GM21381 (cell line): ENCODE measurements at regions not wholly inside any gene's neighbourhood (a gene's known extent, or its start where the extent isn't known, plus 50 kb on each side); places are given as distances from the start of the nearest gene placed in this dataset.

Experiments used
- ATAC-seq: cut with Tn5 transposase; IDR thresholded peaks from one replicate; pipeline ENCODE4 v1.9.1; 2021; ENCODE audit warnings: mild to moderate bottlenecking, moderate library complexity; ENCODE audit not compliant: unreplicated experiment

- ATAC-seq: no peak
These were observed 53.1 kb upstream of the THY1 start for GRCh38 chr11:119476038-119476437.

GRCh38 chr11:119474682-119475596, 52.0 kb upstream of the THY1 start:
- no peak for ATAC-seq

- no peak for ATAC-seq
These were observed 51.1 kb upstream of the THY1 start for GRCh38 chr11:119473901-119474681.

GRCh38 chr11:119473226-119473625, 50.3 kb upstream of the THY1 start:
- no peak for ATAC-seq

- no peak for ATAC-seq
These were observed 49.9 kb upstream of the THY1 start for GRCh38 chr11:119472856-119473222.
